Hepatocyte (in vitro differentiated cells): ENCODE measurements at regions not wholly inside any gene's neighbourhood (a gene's known extent, or its start where the extent isn't known, plus 50 kb on each side); places are given as distances from the start of the nearest gene placed in this dataset.

ENCODE experiments used
- CTCF ChIP-seq: fragments of 200-600 bp; sonication (generic); IDR thresholded peaks from 2 replicates; pipeline ENCODE4 v1.5.1; 2016; ENCODE audit warnings: antibody characterized with exemption, mild to moderate bottlenecking; ENCODE audit not compliant: poor library complexity
- EZH2 ChIP-seq: fragments of 200-600 bp; sonication (generic); IDR thresholded peaks from 2 replicates; pipeline ENCODE4 v1.6.1; 2016; ENCODE audit warnings: antibody characterized with exemption, mild to moderate bottlenecking, borderline replicate concordance

- TF ChIP-seq CTCF (no peak), EZH2 (no peak)
Observed at GRCh38 chr15:46853600-46853999, 863.7 kb upstream of the SEMA6D start.
